Spleen (tissue), 7 donors: ENCODE measurements at regions not wholly inside any gene's neighbourhood (a gene's known extent, or its start where the extent isn't known, plus 50 kb on each side); places are given as distances from the start of the nearest gene placed in this dataset.

ENCODE experiments used
- POLR2A ChIP-seq, 3 donors: fragments of 450-650 bp; IDR thresholded peaks; one replicate each; pipeline ENCODE4 v1.5.1; 2017; ENCODE audit warnings: antibody characterized with exemption in 3 of 3, mild to moderate bottlenecking in 1 of 3
- POLR2AphosphoS5 ChIP-seq, 3 donors: sonication (generic); formaldehyde crosslinking; IDR thresholded peaks; one replicate each; pipeline ENCODE4 v1.5.1; 2017; ENCODE audit warnings: antibody characterized with exemption in 3 of 3
- TF ChIP-seq, protein P1 (sequence below), 11 experiments: fragments of 200-600 bp in 7 of 11; fragments of 450-650 bp in 4 of 11; sonication (generic) in 4 of 11; IDR thresholded peaks in 8 of 11; conservative IDR thresholded peaks in 3 of 11; 1 replicate in 7 of 11; 2 replicates in 4 of 11; pipeline versions ENCODE4 v1.4.0 to v1.8.0; 2016 to 2021; ENCODE audit warnings: antibody characterized with exemption in 11 of 11, inconsistent platforms in 4 of 11, mild to moderate bottlenecking in 1 of 11
- donor health status: DM: no; HTN: no; CAD: no; lungs with moderate emphysema.
- donor health status: DM: no; HTN: no; CAD: no.
- donor health status: DM: no; HTN: no; CAD: no.

GRCh38 chrX:134073341-134073740 lies 87.9 kb upstream of the GPC3 start:
- TF ChIP-seq, protein P1, sequence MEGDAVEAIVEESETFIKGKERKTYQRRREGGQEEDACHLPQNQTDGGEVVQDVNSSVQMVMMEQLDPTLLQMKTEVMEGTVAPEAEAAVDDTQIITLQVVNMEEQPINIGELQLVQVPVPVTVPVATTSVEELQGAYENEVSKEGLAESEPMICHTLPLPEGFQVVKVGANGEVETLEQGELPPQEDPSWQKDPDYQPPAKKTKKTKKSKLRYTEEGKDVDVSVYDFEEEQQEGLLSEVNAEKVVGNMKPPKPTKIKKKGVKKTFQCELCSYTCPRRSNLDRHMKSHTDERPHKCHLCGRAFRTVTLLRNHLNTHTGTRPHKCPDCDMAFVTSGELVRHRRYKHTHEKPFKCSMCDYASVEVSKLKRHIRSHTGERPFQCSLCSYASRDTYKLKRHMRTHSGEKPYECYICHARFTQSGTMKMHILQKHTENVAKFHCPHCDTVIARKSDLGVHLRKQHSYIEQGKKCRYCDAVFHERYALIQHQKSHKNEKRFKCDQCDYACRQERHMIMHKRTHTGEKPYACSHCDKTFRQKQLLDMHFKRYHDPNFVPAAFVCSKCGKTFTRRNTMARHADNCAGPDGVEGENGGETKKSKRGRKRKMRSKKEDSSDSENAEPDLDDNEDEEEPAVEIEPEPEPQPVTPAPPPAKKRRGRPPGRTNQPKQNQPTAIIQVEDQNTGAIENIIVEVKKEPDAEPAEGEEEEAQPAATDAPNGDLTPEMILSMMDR (IDR thresholded peaks at IDR 0.05 in 8 of 11, conservative IDR thresholded peaks at IDR 0.05 in 3 of 11): no peak
- TF ChIP-seq POLR2AphosphoS5 (IDR thresholded peaks at IDR 0.05) (no peak), POLR2A (IDR thresholded peaks at IDR 0.05) (no peak)
